Anterior cingulate cortex (tissue), 58 donors: ENCODE measurements at regions not wholly inside any gene's neighbourhood (a gene's known extent, or its start where the extent isn't known, plus 50 kb on each side); places are given as distances from the start of the nearest gene placed in this dataset.
A peak's percentile ranks its signal among the peaks of the same experiment; 100 is the strongest.
"Not testable (repeated sequence)": the region's sequence is repeated elsewhere in the genome, so short reads cannot be mapped to it uniquely, and the experiment has no call there.

Experiments
- DNase-seq, 58 donors: peaks; one replicate each; lab custom pipeline; 2025; lab: John Stamatoyannopoulos, UW

GRCh38 chr14:35174342-35174741 lies 52.0 kb downstream of the PRORP start:
- no peak for DNase-seq

DNA sequence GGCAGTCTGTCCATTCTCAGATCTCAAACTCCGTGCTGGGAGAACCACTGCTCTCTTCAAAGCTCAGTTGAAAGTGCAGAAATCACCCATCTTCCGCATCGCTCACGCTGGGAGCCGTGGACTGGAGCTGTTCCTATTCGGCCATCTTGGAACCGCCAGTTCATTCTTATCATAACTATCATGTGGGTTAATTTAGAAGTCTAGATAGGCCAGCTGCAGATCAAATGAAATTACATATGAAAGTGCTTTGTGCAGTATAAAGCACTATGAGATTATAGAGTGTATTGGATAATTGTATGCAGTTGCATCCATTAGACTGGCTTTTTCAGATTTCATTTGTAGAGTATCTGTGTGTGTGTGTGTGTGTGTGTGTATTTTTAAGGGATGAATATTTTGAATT lies 57.8 kb downstream of the PRORP start:
- no peak for DNase-seq

DNA sequence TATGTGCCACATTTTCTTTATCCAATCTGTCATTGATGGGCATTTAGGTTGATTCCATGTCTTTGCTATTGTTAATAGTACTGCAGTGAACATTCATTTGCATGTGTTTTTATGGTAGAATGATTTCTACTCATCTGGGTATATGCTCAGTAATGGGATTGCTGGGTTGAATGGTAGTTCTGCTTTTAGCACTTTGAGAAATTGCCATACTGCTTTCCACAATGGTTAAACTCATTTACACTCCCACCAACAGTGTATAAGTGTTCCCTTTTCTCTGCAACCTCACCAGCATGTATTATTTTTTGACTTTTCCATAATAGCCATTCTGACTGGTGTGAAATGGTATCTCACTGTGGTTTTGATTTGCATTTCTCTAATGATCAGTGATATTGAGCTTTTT lies 62.5 kb downstream of the PRORP start:
- not testable (repeated sequence) for DNase-seq

DNA sequence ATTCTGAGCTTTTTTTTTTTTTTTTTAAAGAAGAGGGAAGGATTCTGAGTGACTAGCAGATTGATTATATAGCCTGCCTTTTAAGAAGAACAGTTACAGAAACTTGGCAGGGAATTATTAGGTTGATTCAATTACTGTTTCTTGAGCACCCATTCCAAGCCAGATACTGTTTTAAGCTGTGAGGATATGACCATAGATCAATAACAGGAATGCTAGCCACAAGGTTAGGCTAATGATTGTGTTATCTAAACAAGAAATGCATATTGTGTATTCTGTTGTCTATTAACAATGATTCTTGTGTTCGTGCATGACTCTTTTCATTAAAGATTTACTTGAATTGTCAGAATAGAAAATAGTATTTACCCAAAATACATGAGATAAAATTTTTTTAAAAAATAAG lies 67.1 kb downstream of the PRORP start:
- no peak for DNase-seq

DNA sequence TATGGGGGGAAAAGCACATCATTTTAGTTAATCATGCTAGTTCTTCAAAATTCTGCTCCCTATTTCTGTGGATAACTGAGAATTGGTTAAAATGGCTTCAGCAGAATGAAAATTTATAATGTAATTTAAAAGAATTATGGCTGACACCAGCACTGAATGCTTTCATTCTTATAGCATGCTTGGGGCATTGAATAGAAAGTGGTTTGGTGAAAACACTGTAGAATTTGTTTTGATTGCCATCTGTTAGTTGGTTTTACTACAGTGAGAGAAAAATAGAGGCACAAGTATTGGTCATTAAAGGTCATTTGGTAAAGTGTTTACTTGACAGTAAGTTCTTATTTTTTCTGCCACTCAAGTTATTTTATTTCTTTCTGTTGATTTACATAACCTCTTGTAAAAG lies 70.8 kb downstream of the PRORP start:
- DNase-seq: no peak

DNA sequence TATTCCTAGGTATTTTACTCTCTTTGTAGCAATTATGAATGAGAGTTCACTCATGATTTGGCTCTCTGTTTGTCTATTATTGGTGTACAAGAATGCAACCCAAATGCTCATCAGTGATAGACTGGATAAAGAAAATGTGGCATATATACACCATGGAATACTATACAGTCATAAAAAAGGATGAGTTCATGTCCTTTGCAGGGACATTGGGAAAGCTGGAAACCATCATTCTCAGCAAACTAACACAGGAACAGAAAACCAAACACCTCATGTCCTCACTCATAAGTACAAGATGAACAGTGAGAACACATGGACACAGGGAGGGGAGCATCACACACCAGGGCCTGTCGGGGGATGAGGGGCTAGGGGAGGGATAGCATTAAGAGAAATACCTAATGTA lies 71.8 kb downstream of the PRORP start:
- DNase-seq: not testable (repeated sequence)

DNA sequence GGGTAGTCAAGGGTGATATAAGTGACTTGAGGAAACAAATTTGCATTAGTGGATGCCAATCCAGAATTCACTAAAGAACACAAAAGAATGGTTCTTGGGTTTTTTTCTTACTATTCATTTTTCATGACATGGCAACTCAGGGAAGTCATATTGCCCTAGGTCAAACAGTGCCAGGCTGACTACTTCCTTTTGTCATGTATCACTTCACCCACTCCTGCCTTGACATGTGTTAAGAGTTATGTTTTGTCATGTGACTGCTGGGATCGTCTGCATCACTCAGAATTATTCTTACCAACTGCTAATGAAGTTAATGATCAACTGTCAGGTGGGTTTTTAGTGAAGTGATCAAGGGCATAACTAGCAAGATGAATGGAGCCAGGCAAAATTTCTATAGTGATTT lies 74.2 kb downstream of the PRORP start:
- no peak for DNase-seq

GRCh38 chr14:35197015-35197414 lies 74.7 kb downstream of the PRORP start:
- DNase-seq: no peak

GRCh38 chr14:35201066-35201465 lies 78.7 kb downstream of the PRORP start:
- no peak for DNase-seq

GRCh38 chr14:35202195-35202594 lies 79.8 kb downstream of the PRORP start:
- no peak for DNase-seq

GRCh38 chr14:35205737-35206136 lies 83.4 kb downstream of the PRORP start:
- DNase-seq: no peak

- no peak for DNase-seq
These were observed 81.1 kb upstream of the PSMA6 start for GRCh38 chr14:35211067-35211466.

GRCh38 chr14:35212471-35213142 lies 79.6 kb upstream of the PSMA6 start:
- no peak for DNase-seq

GRCh38 chr14:35213143-35213788 lies 78.9 kb upstream of the PSMA6 start:
- DNase-seq: no peak

DNA sequence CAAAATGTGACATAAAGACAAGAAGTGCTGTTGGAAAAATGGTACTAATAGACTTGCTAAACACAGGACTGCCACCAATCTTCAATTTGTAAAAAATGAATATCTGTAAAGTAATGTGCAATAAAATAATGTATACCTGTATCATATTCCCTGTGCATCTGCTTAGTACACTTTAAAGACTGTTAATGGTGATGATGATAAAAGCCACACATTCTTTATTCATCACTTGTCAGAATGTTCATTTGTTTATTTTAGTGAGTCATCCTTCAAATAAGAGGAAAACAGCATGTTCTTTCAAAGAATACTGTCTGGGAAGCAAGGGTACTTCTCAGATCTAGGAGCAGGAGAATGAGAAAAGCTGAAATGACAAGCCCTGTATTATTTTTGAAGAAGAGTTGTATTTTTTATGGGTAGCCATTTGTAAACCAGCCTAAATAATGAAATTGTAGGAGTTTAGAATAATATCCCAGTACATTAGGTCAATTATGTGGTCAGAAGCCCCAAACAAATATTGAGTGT lies 78.3 kb upstream of the PSMA6 start:
- no peak for DNase-seq

- DNase-seq: not testable (repeated sequence)
These were observed 77.8 kb upstream of the PSMA6 start for GRCh38 chr14:35214402-35214801.

DNA sequence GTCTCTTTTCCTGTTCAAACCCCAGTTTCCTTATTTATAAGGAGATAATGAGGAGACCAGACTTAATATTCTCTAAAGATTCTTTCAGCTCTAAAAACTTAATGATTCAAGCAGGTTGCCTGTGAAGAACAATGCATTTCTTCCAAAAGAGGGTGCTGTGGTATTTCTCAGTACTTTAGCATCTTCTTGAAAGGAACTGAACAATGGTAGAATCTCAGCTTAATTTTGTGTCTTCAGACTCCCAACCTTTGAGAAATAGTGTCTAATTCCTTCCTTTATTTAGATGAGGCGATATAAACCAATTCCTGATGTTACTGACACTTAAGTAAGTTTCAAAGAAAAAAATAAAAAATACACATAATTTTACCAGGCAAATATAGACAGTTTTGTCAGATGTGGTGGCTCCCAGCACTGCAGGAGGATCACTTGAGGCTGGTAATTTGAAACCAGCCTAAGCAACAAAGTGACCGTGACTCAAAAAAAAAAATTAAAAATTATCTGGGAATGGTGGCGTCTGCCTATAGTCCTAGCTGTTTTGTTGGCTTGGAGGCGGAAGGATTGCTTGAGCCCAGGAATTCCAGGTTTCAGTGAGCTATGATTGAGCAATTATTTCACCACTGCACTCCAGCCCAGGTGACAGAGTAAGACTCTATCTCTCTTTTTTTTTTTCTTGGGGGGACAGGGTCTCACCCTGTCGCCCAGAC lies 76.9 kb upstream of the PSMA6 start:
- peak in 2 of 58 donors; percentile 3 to 25 for DNase-seq

DNA sequence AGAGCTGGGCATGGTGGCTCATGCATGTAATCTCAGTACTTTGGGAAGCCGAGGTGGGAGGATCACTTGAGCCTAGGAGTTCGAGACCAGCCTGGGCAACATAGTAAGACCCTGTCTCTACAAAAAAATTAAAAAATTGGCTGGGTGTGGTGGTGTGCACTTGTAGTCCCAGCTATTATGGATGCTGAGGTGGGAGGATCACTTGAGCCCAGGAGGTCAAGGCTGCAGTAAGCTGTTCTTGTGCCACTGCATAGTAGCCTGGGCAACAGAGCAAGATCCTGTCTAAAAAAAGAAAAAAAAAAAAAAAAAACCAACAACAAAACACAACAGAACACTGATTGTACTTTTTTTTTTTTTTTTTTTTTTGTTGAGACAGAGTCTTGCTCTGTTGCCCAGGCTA lies 74.0 kb upstream of the PSMA6 start:
- not testable (repeated sequence) for DNase-seq

- DNase-seq: no peak
These were observed 73.2 kb upstream of the PSMA6 start for GRCh38 chr14:35218963-35219362.

DNA sequence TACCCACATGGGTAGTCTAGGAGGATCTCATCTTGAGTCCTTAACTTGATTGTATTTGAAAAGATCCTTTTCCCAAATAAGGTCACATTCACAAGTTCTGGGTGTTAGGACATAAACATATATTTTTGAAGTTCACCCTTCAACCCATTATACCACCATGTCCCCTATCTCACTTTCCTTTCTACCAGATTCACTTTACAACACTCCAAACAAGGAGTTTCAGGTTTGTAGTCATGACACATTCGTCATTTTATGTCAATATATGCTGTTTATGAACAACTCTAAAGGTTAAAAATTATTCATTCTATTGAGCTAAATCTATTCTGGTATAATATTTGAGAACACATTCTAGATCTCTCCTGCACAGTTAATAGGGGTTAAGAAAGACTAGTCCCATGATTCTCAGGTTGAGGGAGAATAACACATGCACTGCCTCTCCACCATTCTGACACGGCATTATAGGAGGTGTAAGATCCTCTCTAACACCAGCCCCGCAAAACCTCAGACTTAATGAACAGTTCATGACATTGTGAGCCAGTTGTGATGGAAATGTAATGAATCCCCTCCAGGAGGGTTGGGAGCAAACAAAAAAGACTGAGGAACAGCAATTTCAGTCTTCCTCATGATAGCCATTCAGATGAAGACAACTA lies 72.0 kb upstream of the PSMA6 start:
- DNase-seq: no peak

DNA sequence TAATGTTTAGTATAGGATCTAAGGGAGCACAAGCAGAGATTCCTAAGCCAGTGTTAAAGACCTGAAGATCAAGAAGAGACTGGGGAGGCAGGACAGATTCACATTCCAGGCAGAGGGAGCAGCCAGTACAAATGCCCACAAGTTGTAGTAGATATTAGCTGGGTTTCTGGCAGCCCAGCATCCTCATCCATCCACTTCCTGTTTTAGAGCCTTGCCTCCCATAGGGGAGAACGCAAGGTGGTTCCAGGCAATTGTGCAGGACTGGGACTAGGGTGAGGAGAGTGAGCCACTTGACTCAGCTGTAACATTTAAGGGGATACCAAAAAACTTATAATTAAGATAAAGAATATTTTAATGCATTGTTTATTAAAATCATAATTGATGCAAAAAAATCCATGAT lies 71.3 kb upstream of the PSMA6 start:
- DNase-seq: no peak
